ENCODE measurements at regions not wholly inside any gene's neighbourhood (a gene's known extent, or its start where the extent isn't known, plus 50 kb on each side); places are given as distances from the start of the nearest gene placed in this dataset.

GRCh38 chr9:120175031-120175430 lies 404.9 kb downstream of the CDK5RAP2 start:
- TF ChIP-seq CTCF (IDR thresholded peaks at IDR 0.05; ENCODE audit: low read length) (no peak), EZH2 (IDR thresholded peaks at IDR 0.05; ENCODE audit: borderline replicate concordance, low read length) (no peak)

All from OCI-LY1 (cell line).